ENCODE measurements at regions not wholly inside any gene's neighbourhood (a gene's known extent, or its start where the extent isn't known, plus 50 kb on each side); places are given as distances from the start of the nearest gene placed in this dataset.

DNA sequence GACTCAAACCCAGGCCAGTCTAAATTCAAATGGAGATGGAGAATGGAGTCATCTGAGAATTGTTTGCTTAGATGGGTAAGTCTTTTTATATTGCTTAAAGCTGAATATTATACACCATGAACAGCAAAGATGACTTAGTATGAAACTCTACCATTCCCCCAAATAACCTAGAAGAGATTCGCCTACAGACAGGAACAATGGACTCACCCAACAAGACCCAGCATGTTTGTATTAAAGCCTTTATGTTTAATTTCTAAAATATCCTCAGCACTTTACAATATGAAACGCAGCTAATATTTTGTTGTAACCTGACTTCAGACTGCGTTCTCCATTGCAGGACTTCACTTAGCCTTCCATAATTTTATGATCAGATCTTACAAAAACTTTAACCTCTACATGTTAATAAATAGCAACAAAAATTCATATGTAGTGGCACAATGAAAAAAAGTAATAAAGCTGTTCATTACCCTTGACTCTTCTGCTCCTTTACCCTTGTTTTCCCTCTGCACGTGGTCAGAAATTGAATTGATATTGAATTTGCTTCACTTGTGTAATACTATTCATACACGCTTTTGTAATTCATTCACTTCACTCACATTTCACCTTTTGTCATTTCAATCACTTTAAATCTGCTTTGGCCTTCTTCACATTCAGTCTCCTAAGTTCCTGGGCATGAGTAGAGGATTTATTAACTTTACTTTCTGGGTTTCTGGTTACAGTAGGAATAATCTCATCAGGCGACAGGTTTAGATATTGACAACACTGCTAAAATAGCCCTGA is 177.3 kb upstream of the PTBP2 start:
- WGBS, 2 experiments (ENCODE audit: extremely low coverage in 1 of 2, insufficient coverage in 1 of 2, insufficient read length in 1 of 2, insufficient replicate concordance in 2 of 2, low coverage in 1 of 2, low lambda C conversion rate in 2 of 2, missing lambda C conversion rate in 1 of 2): 61% methylated on average over 6 of the region's 6 CpGs; no CpG with 5 or more reads in 1 of the 2 experiments
- DNase-seq (ENCODE audit: low read depth in 1 of 2, low spot score in 2 of 2): no peak
- no peak overlapping the region for H2BK12ac ChIP-seq (ENCODE audit: low read depth, low read length)
- no peak overlapping the region for H2BK20ac ChIP-seq (ENCODE audit: low read length)
- H2AFZ ChIP-seq (ENCODE audit: low read length): no peak overlapping the region; the same call in 1 of the 2 replicates
- H3K27ac ChIP-seq (ENCODE audit: low read depth, low read length): no peak overlapping the region
- H3K23me2 ChIP-seq (ENCODE audit: low read depth, low read length): no peaks in the 10 kb centered on the region
- peak overlapping the region; percentile 20 for H4K91ac ChIP-seq (replicated peaks; ENCODE audit: insufficient read length, low read length)
- no peak overlapping the region for H4K5ac ChIP-seq (ENCODE audit: insufficient read length, low read depth, low read length)
- no peaks in the 10 kb centered on the region for H3K27me3 ChIP-seq (replicated peaks in 1 of 4; ENCODE audit: control insufficient read depth in 3 of 4, extremely low read depth in 1 of 4, insufficient read depth in 3 of 4, low read length in 3 of 4)
- H3K56ac ChIP-seq (replicated peaks; ENCODE audit: insufficient read length, low read depth, low read length): no peak overlapping the region
- H3K79me1 ChIP-seq (ENCODE audit: low read depth, low read length): no peaks in the 10 kb centered on the region
- no peak for FAIRE-seq
- no peaks in the 10 kb centered on the region for H4K20me1 ChIP-seq (replicated peaks in 1 of 2; ENCODE audit: control insufficient read depth in 1 of 2, insufficient read depth in 2 of 2, low read length in 2 of 2)
- H3K4me2 ChIP-seq (ENCODE audit: insufficient read depth in 1 of 2, low read depth in 2 of 2, low read length in 2 of 2): peak overlapping the region; percentile 3 to 15; a peak in 2 of 4 replicates
- no peaks in the 10 kb centered on the region for H3K36me3 ChIP-seq (ENCODE audit: control insufficient read depth in 2 of 4, insufficient read depth in 4 of 4, low read length in 3 of 4)
- H3K18ac ChIP-seq (ENCODE audit: extremely low read depth, low read length): peak overlapping the region; percentile 41; the same call in 1 of the 2 replicates
- no peaks in the 10 kb centered on the region for H3K79me2 ChIP-seq (ENCODE audit: control insufficient read depth in 1 of 2, insufficient read depth in 2 of 2, low read length in 2 of 2)
- no peaks in the 10 kb centered on the region for H3K9me3 ChIP-seq (ENCODE audit: insufficient read depth in 2 of 2, low read depth in 1 of 2, low read length in 1 of 2)
- no peak overlapping the region for H2AK5ac ChIP-seq (ENCODE audit: low read depth, low read length)
- no peak overlapping the region for H3K23ac ChIP-seq (ENCODE audit: insufficient read length)
- no peak overlapping the region for H2BK120ac ChIP-seq (replicated peaks; ENCODE audit: low read depth, low read length)
- ChIA-PET POLR2A (ENCODE audit: partially characterized antibody) (no interaction called here), CTCF (ENCODE audit: partially characterized antibody) (no interaction called here)
- no peak overlapping the region for H2BK15ac ChIP-seq (ENCODE audit: low read length)
- peaks cover 0 to 18% (median 8%) of the 10 kb centered on the region in 4 experiments; a peak in 4 of 7 replicates for H3K4me1 ChIP-seq (replicated peaks in 1 of 4; ENCODE audit: control insufficient read depth in 3 of 4, insufficient read depth in 4 of 4, low read length in 3 of 4)
- H4K8ac ChIP-seq (ENCODE audit: extremely low read depth, insufficient read depth, low read length): no peak overlapping the region
- no peak overlapping the region for H3K9ac ChIP-seq (replicated peaks in 1 of 4; ENCODE audit: extremely low read depth in 1 of 4, low read depth in 3 of 4, low read length in 3 of 4)
- no peak overlapping the region for H3K14ac ChIP-seq (ENCODE audit: insufficient read length)
- no peak overlapping the region for H3K4ac ChIP-seq (replicated peaks; ENCODE audit: insufficient read length, low read depth, low read length)
- no peak overlapping the region; a peak in 1 of 8 replicates for H3K4me3 ChIP-seq (ENCODE audit: extremely low read depth in 1 of 4, insufficient read depth in 2 of 4, low read depth in 3 of 4, low read length in 4 of 4)
- H2BK5ac ChIP-seq (ENCODE audit: low read depth, low read length): no peak overlapping the region
- TF ChIP-seq CREB1 (IDR thresholded peaks at IDR 0.05): no peak
- TF ChIP-seq CHD2 (IDR thresholded peaks at IDR 0.05; ENCODE audit: low read length): no peak
- TF ChIP-seq MAFK (IDR thresholded peaks at IDR 0.05; ENCODE audit: low read depth, low read length): no peak
- TF ChIP-seq USF2 (IDR thresholded peaks at IDR 0.05; ENCODE audit: low read length): no peak
- TF ChIP-seq SIX5 (IDR thresholded peaks at IDR 0.05; ENCODE audit: low read depth, low read length): no peak
- no peak for TF ChIP-seq BRCA1 (IDR thresholded peaks at IDR 0.05; ENCODE audit: low read depth, low read length)

All from H1 (cell line).